Urinary bladder (tissue), 3 donors: ENCODE measurements at regions not wholly inside any gene's neighbourhood (a gene's known extent, or its start where the extent isn't known, plus 50 kb on each side); places are given as distances from the start of the nearest gene placed in this dataset.
"Not testable (repeated sequence)": the region's sequence is repeated elsewhere in the genome, so short reads cannot be mapped to it uniquely, and the experiment has no call there.

Experiments
- DNase-seq: peaks from one replicate; pipeline ENCODE4 v3.0.0-alpha.2; 2015; ENCODE audit errors: extremely low spot score
- H3K27ac ChIP-seq: one replicate; pipeline ENCODE4 v1.5.1; 2013; ENCODE audit warnings: low read depth, mild to moderate bottlenecking, moderate library complexity
- H3K36me3 ChIP-seq: one replicate; pipeline ENCODE4 v1.6.1; 2013; ENCODE audit warnings: mild to moderate bottlenecking, moderate library complexity; ENCODE audit not compliant: insufficient read depth
- H3K4me1 ChIP-seq: one replicate; pipeline ENCODE4 v1.6.1; 2013; ENCODE audit warnings: mild to moderate bottlenecking, moderate library complexity; ENCODE audit not compliant: insufficient read depth
- H3K4me3 ChIP-seq: one replicate; pipeline ENCODE4 v1.5.1; 2013; ENCODE audit warnings: low read depth, low read length
- WGBS: extraction: QIAGEN DNeasy Blood & Tissue Kit; methylation state at CpG from one replicate; pipeline ENCODE4 v1.1.7; 2013; 5-methylcytosine and 5-hydroxymethylcytosine counted together
- donor health status: healthy with polysubstance abuse.
- donor health status: healthy.

- Histone ChIP-seq H3K27ac (no peak overlapping the region), H3K36me3 (no peaks in the 10 kb centered on the region), H3K4me1 (no peaks in the 10 kb centered on the region), H3K4me3 (no peak overlapping the region)
- WGBS, result 89% methylated on average over 5 of the region's 5 CpGs
- DNase-seq, result no peak
These were observed 140.9 kb upstream of the XPO1 start for GRCh38 chr2:61679096-61679495.

DNA sequence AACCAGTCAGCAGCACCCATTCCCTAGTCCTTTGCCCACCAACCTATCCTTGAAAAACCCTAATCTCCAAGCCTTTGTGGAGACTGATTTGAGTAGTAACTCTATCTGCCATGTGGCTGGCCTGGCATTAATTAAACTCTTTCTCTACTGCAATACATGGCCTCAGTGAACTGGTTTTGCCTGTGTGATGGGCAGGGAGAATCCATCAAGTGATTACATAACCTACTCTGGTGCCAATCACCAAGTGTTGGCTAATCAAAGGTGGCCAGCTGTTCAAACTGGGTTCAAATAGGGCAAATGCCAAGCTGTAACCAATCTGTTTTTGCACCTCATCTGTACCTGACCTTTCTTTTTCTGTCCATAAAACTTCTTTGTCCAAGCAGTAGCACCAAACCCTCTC is 139.8 kb upstream of the XPO1 start:
- no peak overlapping the region for H3K4me3 ChIP-seq
- no peaks in the 10 kb centered on the region for H3K4me1 ChIP-seq
- no peak overlapping the region for H3K27ac ChIP-seq
- H3K36me3 ChIP-seq, result no peaks in the 10 kb centered on the region
- DNase-seq, result no peak

- Histone ChIP-seq H3K4me3 (no peak overlapping the region), H3K27ac (no peak overlapping the region), H3K4me1 (no peaks in the 10 kb centered on the region), H3K36me3 (no peaks in the 10 kb centered on the region)
- no peak for DNase-seq
- WGBS, result 76% methylated on average over 1 of the region's 1 CpG
These were observed 139.2 kb upstream of the XPO1 start for GRCh38 chr2:61677306-61677705.

DNA sequence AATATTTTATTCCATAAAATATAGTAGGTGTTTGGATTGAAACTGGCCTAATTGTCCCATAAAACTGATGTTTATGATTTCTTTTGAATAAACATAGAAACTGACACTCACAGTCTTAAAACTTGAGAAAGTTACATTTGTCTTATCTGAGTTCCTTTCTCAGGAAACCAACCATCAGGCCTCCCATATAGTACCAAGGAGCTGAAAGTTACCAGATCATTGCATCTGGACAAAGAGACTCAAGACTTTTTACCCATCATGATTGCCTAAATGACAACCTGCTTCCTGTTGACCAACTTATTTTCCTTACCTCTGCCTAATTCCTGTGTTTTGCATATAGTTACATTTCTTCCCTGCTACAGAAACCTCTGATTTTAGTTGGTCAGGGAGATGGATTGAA is 137.0 kb upstream of the XPO1 start:
- Histone ChIP-seq H3K4me1 (no peaks in the 10 kb centered on the region), H3K36me3 (no peaks in the 10 kb centered on the region), H3K4me3 (no peak overlapping the region), H3K27ac (no peak overlapping the region)
- no peak for DNase-seq

DNA sequence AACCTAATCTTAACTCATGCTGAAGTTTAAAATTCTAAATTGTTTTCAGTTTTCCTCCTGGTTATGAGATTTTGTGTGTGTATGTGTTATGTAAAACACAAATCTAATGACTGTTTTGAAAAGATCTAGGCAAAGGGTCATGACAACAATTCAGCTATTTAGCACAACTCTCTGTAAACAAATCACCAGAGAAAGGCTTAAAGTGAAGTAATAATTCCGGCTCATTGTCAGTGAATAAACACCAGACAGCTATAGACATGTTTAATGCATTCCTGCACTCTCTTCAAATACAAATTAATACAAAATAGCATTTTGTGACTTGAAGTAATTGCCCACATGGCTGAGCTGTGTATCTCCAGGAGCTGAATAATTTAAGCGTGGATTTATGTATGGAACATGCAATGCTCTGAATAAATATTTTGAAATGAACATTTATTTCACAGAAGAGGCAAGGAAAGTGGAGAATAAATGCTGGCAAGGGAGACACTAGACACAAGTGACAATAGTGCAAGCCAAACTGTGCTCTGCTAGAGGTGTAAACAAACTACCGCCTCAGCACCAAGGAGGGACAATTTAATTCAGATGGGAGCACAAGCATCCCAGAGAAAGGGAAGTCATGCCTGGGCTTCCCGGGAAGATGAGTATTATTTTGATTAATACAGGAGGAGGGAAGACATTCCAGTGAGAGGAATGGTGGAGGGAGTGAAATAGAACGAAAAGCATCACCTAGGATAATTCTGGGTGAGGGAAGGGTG is 133.6 kb upstream of the XPO1 start:
- 46% methylated on average over 5 of the region's 5 CpGs for WGBS
- H3K36me3 ChIP-seq, result no peaks in the 10 kb centered on the region
- DNase-seq, result peak; percentile 10
- no peaks in the 10 kb centered on the region for H3K4me1 ChIP-seq
- H3K4me3 ChIP-seq, result no peak overlapping the region
- H3K27ac ChIP-seq, result peak overlapping the region; percentile 87

DNA sequence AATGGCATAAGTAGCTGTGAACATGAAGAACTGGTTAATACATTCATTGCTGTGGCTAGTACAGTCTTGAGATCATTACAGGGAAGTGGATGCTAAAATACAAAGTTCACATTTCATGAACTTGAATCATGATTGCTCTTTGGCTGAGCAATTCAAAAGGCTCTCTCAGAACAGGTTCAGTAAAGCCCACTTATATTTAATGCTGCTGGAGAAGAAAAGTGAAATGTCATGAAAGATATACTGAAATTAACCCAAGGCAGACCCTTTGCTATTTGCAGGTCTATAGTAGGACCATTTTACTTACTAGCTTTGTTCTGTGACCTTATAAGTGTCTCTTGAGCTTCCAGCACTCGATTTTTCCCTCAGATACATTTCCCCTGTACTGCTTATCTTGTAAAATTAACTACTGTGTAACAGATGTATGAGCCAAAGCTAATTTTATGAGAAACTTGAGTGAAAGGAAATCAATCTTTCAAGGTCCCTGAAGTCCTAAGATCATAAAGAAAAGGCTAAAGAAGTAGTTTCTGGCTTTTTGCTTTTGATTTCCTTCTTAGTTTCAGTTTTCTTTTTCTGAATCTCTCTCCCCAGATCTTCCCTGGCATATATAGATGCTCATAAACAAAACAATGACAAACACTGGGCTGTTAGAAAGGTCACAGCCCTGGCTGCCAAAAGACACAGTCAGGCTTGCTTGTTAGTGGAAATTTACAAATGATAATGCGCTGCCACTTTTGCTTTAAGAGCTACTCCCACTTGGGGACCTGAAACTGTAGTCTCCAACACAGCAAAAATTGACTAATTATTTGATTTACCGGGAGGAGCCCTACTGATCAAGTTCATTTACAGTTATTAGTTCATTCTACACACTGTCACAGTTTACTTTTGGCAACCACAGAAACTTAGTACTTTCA is 132.7 kb upstream of the XPO1 start:
- Histone ChIP-seq H3K4me3 (peak overlapping the region; percentile 15), H3K4me1 (no peaks in the 10 kb centered on the region), H3K36me3 (no peaks in the 10 kb centered on the region), H3K27ac (peak overlapping the region; percentile 87)
- WGBS, result 10% methylated on average over 3 of the region's 3 CpGs
- peak; percentile 2 for DNase-seq

DNA sequence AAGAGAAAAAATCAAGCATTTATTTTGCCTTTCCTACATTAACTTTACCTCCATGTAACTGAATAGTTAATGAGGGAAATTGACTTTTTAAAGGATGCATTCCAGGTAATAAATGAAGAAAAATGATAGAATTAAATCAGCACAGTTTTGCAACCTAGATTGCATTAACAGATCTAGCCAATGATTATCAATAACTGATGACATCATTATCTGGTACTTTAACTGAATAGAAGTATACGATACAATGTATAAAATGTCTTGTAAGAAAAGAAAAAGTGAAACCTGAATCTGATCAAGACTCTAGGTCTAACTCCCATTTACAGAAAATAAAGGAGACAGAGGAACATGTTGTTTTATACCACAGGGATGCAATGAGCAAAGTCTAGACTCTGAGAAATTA is 126.0 kb upstream of the XPO1 start:
- 94% methylated on average over 1 of the region's 1 CpG for WGBS
- no peaks in the 10 kb centered on the region for H3K36me3 ChIP-seq
- no peak overlapping the region for H3K27ac ChIP-seq

DNA sequence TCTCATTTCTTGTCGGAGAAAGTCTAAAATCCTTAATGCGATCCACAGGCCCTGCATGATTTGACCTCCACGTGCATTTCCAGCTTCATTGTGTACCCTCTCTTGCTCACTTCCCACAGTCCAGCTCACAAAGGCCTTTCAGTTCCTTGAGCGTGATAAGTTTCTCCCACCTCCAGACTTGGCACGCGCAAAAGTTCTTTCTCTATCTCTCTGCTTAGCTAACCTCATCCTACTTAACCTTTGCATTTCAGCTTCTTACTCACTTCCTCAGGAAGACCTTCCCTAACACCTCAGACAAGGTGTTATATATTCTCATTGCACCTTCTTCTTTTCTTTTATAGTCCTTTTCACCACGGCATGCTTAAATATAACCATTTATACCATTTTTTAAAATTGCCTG is 124.8 kb upstream of the XPO1 start:
- Histone ChIP-seq H3K4me1 (no peaks in the 10 kb centered on the region), H3K27ac (no peak overlapping the region), H3K36me3 (no peaks in the 10 kb centered on the region), H3K4me3 (no peak overlapping the region)
- no peak for DNase-seq
- 84% methylated on average over 7 of the region's 7 CpGs for WGBS

More for the DNA sequence above, 126.0 kb upstream of the XPO1 start:
- DNase-seq, result no peak
- no peak overlapping the region for H3K4me3 ChIP-seq
- no peaks in the 10 kb centered on the region for H3K4me1 ChIP-seq

GRCh38 chr2:61660511-61661388 is 122.6 kb upstream of the XPO1 start:
- no peak overlapping the region for H3K4me3 ChIP-seq
- WGBS, result 51% methylated on average over 4 of the region's 4 CpGs
- no peak for DNase-seq
- no peaks in the 10 kb centered on the region for H3K36me3 ChIP-seq
- H3K27ac ChIP-seq, result no peak overlapping the region
- H3K4me1 ChIP-seq, result no peaks in the 10 kb centered on the region

DNA sequence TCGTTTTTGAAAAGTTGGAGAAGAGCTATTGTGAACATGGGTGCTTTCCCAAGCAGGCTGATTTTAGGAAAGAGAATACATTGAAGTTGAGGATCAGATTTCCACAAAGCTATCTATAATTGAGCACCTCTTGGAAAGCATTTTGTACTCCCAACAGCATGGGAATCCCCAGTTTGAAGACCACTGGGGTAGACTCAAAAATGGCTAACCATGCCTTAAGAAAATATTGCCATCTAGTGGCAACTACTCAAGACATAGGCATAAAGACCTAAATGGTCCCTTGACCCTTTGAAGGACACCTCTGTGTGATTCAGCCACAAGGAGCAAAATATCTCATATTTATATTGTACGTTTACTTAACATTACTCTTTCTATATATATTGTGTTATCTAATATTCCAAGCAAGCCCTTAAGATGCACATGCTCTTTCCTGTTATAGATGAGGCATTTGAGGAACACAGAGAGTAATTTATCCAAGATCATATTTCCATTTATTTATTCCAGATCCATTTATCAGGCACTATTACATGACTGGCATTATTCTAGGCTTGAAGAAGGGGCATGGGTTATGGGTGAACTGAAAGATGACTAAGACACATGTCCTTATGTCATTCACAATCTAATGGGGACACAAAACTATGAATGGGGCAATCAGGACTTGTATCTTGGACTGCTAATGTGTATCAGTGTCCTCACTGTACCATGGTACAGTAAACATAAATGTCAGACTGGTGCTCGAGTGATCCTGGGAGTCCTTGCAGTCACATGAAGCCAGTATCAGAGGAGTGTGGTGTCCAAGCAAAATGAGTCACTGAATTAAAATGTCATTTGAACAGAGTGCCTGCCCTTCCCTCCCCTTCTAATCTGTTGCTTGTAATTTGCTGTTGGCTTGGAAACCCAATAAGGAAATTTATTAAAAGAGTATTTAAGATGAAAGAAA is 121.0 kb upstream of the XPO1 start:
- no peak for DNase-seq
- Histone ChIP-seq H3K36me3 (no peaks in the 10 kb centered on the region), H3K27ac (no peak overlapping the region), H3K4me1 (no peaks in the 10 kb centered on the region), H3K4me3 (no peak overlapping the region)
- 58% methylated on average over 3 of the region's 3 CpGs for WGBS

- not testable (repeated sequence) for H3K4me3 ChIP-seq, H3K4me1 ChIP-seq, H3K36me3 ChIP-seq, H3K27ac ChIP-seq, DNase-seq
- WGBS, result 92% methylated on average over 3 of the region's 3 CpGs
These were observed 111.8 kb upstream of the XPO1 start for GRCh38 chr2:61649946-61650345.

DNA sequence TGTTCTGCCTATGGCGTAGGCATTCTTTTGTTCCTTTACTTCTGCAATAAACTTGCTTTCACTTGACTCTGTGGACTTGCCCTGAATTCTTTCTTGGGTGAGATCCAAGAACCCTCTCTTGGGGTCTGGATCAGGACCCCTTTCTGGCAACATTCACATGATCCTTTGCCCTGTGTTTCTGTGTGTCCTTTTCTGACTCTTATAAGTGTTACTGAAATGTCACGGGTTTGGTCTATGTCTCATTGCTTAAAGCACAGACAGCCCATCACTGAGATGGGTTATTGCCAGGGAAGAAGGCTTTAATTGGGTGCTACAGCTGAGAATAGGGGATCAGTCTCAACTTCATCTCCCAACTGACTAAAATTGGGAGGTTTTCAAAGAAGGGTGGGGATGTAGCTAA is 110.9 kb upstream of the XPO1 start:
- Histone ChIP-seq H3K4me3 (no peak overlapping the region), H3K36me3 (no peaks in the 10 kb centered on the region), H3K27ac (no peak overlapping the region), H3K4me1 (no peaks in the 10 kb centered on the region)
- WGBS, result 82% methylated on average over 2 of the region's 2 CpGs
- DNase-seq, result no peak

DNA sequence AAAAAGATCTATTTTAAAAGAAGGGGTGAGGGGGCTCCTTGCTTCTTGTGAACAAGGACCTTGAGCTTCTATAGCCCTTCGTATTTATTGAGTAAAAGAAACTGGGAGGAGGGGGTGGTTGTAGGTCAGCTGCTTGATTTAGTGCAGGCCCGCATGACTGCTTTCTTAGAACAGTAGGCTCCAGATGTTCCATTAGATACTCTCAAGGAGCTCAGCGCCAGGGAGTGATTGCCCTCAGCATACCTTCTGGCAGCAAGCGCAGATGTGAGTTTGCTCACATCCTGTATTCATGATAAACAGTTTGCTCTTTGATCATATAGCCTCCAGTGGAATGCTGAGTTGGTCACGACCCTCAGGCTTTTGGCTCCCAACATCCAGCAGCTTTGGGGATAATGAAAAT is 108.9 kb upstream of the XPO1 start:
- Histone ChIP-seq H3K27ac (no peak overlapping the region), H3K4me1 (no peaks in the 10 kb centered on the region), H3K36me3 (no peaks in the 10 kb centered on the region), H3K4me3 (no peak overlapping the region)
- DNase-seq, result no peak
- 76% methylated on average over 5 of the region's 5 CpGs for WGBS
